HG02623 (cell line): ENCODE measurements at regions not wholly inside any gene's neighbourhood (a gene's known extent, or its start where the extent isn't known, plus 50 kb on each side); places are given as distances from the start of the nearest gene placed in this dataset.
"Not testable (repeated sequence)": the region's sequence is repeated elsewhere in the genome, so short reads cannot be mapped to it uniquely, and the experiment has no call there.

Experiments used
- ATAC-seq: cut with Tn5 transposase; IDR thresholded peaks from one replicate; pipeline ENCODE4 v1.9.1; 2021; ENCODE audit warnings: moderate library complexity; ENCODE audit not compliant: unreplicated experiment

GRCh38 chr6:81925201-81925600 lies 172.7 kb upstream of the TENT5A start:
- ATAC-seq, result no peak

GRCh38 chr6:81909981-81910900 lies 157.8 kb upstream of the TENT5A start:
- ATAC-seq, result no peak

- no peak for ATAC-seq
Observed at GRCh38 chr6:81909162-81909561, 156.7 kb upstream of the TENT5A start.

- no peak for ATAC-seq
Observed at GRCh38 chr6:81906709-81907204, 154.3 kb upstream of the TENT5A start.

GRCh38 chr6:81906041-81906440 lies 153.6 kb upstream of the TENT5A start:
- no peak for ATAC-seq

- no peak for ATAC-seq
Observed at GRCh38 chr6:81901551-81901966, 149.1 kb upstream of the TENT5A start.

- peak; percentile 65 for ATAC-seq
Observed at GRCh38 chr6:81900616-81901015, 148.1 kb upstream of the TENT5A start.

GRCh38 chr6:81897793-81898192 lies 145.3 kb upstream of the TENT5A start:
- ATAC-seq, result no peak

- ATAC-seq, result no peak
Observed at GRCh38 chr6:81896525-81897503, 144.3 kb upstream of the TENT5A start.

GRCh38 chr6:81895511-81896185 lies 143.2 kb upstream of the TENT5A start:
- ATAC-seq, result no peak

GRCh38 chr6:81894788-81895271 lies 142.3 kb upstream of the TENT5A start:
- no peak for ATAC-seq

GRCh38 chr6:81894306-81894705 lies 141.8 kb upstream of the TENT5A start:
- ATAC-seq, result no peak

GRCh38 chr6:81892891-81893290 lies 140.4 kb upstream of the TENT5A start:
- no peak for ATAC-seq

- no peak for ATAC-seq
Observed at GRCh38 chr6:81891874-81892273, 139.4 kb upstream of the TENT5A start.

- no peak for ATAC-seq
Observed at GRCh38 chr6:81890846-81891245, 138.4 kb upstream of the TENT5A start.

GRCh38 chr6:81889377-81890053 lies 137.0 kb upstream of the TENT5A start:
- no peak for ATAC-seq

GRCh38 chr6:81886909-81887308 lies 134.4 kb upstream of the TENT5A start:
- ATAC-seq, result not testable (repeated sequence)

GRCh38 chr6:81886157-81886556 lies 133.7 kb upstream of the TENT5A start:
- no peak for ATAC-seq

- ATAC-seq, result no peak
Observed at GRCh38 chr6:81881660-81882059, 129.2 kb upstream of the TENT5A start.

GRCh38 chr6:81878479-81878878 lies 126.0 kb upstream of the TENT5A start:
- no peak for ATAC-seq
